Panc1 (cell line): ENCODE measurements at regions not wholly inside any gene's neighbourhood (a gene's known extent, or its start where the extent isn't known, plus 50 kb on each side); places are given as distances from the start of the nearest gene placed in this dataset.

Experiments
- POLR2AphosphoS5 ChIP-seq: IDR thresholded peaks from 2 replicates; pipeline ENCODE4 v1.6.1; 2012; ENCODE audit warnings: mild to moderate bottlenecking, low read depth, low read length, moderate library complexity
- SIN3A ChIP-seq: IDR thresholded peaks from 2 replicates; pipeline ENCODE4 v1.6.1; 2012; ENCODE audit warnings: low read depth, mild to moderate bottlenecking, low read length, moderate library complexity, borderline replicate concordance; ENCODE audit not compliant: insufficient read depth
- TF ChIP-seq, protein P1 (sequence below): fragments of 450-650 bp; IDR thresholded peaks from 2 replicates; pipeline ENCODE4 v1.5.1; 2017; ENCODE audit warnings: mild to moderate bottlenecking
- TF ChIP-seq, protein P2 (sequence below), 2 experiments: IDR thresholded peaks; 2 replicates each; pipeline ENCODE4 v1.6.1; 2011 to 2012; ENCODE audit warnings: low read depth in 2 of 2, control low read depth in 1 of 2, low read length in 1 of 2, mild to moderate bottlenecking in 1 of 2, moderate library complexity in 1 of 2; ENCODE audit not compliant: insufficient read depth in 1 of 2

DNA sequence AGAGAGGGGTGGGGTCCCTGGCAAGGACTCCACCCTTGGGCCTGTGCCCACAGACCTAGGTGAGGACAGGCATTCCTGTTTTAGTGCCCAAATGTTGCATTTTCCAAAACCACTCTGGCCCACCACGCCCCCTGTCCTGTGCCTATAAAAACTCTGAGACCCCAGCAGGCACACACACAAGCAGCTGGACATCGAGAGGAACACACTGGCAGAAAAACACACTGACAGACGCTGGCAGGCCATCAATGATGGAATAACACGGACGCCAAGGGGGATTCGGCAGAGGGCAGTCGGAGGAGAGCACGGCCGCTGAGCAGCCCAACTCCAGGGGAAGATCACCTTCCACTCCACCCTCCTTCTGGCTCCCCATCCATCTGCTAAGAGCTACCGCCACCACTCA lies 386.9 kb upstream of the AUTS2 start:
- TF ChIP-seq, protein P1, sequence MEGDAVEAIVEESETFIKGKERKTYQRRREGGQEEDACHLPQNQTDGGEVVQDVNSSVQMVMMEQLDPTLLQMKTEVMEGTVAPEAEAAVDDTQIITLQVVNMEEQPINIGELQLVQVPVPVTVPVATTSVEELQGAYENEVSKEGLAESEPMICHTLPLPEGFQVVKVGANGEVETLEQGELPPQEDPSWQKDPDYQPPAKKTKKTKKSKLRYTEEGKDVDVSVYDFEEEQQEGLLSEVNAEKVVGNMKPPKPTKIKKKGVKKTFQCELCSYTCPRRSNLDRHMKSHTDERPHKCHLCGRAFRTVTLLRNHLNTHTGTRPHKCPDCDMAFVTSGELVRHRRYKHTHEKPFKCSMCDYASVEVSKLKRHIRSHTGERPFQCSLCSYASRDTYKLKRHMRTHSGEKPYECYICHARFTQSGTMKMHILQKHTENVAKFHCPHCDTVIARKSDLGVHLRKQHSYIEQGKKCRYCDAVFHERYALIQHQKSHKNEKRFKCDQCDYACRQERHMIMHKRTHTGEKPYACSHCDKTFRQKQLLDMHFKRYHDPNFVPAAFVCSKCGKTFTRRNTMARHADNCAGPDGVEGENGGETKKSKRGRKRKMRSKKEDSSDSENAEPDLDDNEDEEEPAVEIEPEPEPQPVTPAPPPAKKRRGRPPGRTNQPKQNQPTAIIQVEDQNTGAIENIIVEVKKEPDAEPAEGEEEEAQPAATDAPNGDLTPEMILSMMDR = no peak
- TF ChIP-seq SIN3A (no peak), POLR2AphosphoS5 (no peak)
- TF ChIP-seq, protein P2, sequence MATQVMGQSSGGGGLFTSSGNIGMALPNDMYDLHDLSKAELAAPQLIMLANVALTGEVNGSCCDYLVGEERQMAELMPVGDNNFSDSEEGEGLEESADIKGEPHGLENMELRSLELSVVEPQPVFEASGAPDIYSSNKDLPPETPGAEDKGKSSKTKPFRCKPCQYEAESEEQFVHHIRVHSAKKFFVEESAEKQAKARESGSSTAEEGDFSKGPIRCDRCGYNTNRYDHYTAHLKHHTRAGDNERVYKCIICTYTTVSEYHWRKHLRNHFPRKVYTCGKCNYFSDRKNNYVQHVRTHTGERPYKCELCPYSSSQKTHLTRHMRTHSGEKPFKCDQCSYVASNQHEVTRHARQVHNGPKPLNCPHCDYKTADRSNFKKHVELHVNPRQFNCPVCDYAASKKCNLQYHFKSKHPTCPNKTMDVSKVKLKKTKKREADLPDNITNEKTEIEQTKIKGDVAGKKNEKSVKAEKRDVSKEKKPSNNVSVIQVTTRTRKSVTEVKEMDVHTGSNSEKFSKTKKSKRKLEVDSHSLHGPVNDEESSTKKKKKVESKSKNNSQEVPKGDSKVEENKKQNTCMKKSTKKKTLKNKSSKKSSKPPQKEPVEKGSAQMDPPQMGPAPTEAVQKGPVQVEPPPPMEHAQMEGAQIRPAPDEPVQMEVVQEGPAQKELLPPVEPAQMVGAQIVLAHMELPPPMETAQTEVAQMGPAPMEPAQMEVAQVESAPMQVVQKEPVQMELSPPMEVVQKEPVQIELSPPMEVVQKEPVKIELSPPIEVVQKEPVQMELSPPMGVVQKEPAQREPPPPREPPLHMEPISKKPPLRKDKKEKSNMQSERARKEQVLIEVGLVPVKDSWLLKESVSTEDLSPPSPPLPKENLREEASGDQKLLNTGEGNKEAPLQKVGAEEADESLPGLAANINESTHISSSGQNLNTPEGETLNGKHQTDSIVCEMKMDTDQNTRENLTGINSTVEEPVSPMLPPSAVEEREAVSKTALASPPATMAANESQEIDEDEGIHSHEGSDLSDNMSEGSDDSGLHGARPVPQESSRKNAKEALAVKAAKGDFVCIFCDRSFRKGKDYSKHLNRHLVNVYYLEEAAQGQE (IDR thresholded peaks at IDR 0.05; ENCODE audit: insufficient read depth in 1 of 2, low read depth in 2 of 2, low read length in 1 of 2) = no peak
